Esophagus muscularis mucosa (tissue), 4 donors: ENCODE measurements at regions not wholly inside any gene's neighbourhood (a gene's known extent, or its start where the extent isn't known, plus 50 kb on each side); places are given as distances from the start of the nearest gene placed in this dataset.

Source experiments
- DNase-seq: peaks from one replicate; pipeline ENCODE4 v3.0.0-alpha.2; 2017; ENCODE audit errors: extremely low spot score
- H3K27ac ChIP-seq, 4 donors: fragments of 200-600 bp; sonication (generic); replicated peaks in 1 of 4; 1 replicate in 3 of 4; 2 replicates in 1 of 4; pipeline ENCODE4 v1.5.1; 2016 to 2019; ENCODE audit warnings: mild to moderate bottlenecking in 1 of 4
- H3K27me3 ChIP-seq, 4 donors: fragments of 200-600 bp; sonication (generic); one replicate each; pipeline versions ENCODE4 v1.5.1 to v1.6.0; 2016 to 2019
- H3K36me3 ChIP-seq, 4 donors: fragments of 200-600 bp; sonication (generic); one replicate each; pipeline ENCODE4 v1.5.1; 2016 to 2019
- H3K4me1 ChIP-seq, 4 donors: fragments of 200-600 bp; sonication (generic); one replicate each; pipeline ENCODE4 v1.5.1; 2016 to 2019
- H3K4me3 ChIP-seq, 4 donors: fragments of 200-600 bp; sonication (generic); 1 replicate in 2 of 4; 2 replicates in 2 of 4; pipeline ENCODE4 v1.5.1; 2016 to 2019; ENCODE audit warnings: mild to moderate bottlenecking in 4 of 4, moderate library complexity in 1 of 4
- H3K9me3 ChIP-seq, 4 donors: fragments of 200-600 bp; sonication (generic); 1 replicate in 3 of 4; 2 replicates in 1 of 4; pipeline ENCODE4 v1.5.1; 2016 to 2019
- CTCF ChIP-seq, 3 experiments: fragments of 200-600 bp in 2 of 3; fragments of 450-650 bp in 1 of 3; sonication (generic) in 2 of 3; IDR thresholded peaks; one replicate each; pipeline ENCODE4 v1.5.1; 2017 to 2019; ENCODE audit warnings: antibody characterized with exemption in 3 of 3, mild to moderate bottlenecking in 2 of 3, moderate library complexity in 1 of 3
- EP300 ChIP-seq: sonication (generic); formaldehyde crosslinking; IDR thresholded peaks from one replicate; pipeline ENCODE4 v1.6.1; 2017; ENCODE audit warnings: antibody characterized with exemption
- POLR2A ChIP-seq: fragments of 450-650 bp; IDR thresholded peaks from one replicate; pipeline ENCODE4 v1.6.1; 2017; ENCODE audit warnings: antibody characterized with exemption, moderate library complexity, mild to moderate bottlenecking, low read depth
- POLR2AphosphoS5 ChIP-seq, 2 donors: sonication (generic); formaldehyde crosslinking; IDR thresholded peaks; one replicate each; pipeline ENCODE4 v1.6.1; 2017; ENCODE audit warnings: antibody characterized with exemption in 2 of 2
- WGBS: methylation state at CpG from one replicate; pipeline ENCODE4 v1.1.5; 2018; 5-methylcytosine and 5-hydroxymethylcytosine counted together
- intact Hi-C: fragments of 100-400 bp; cut with DNase I; formaldehyde crosslinking; loops from one replicate; pipeline ENCODE4 v1.15.1; 2023

- peaks cover 0 to 5% (median 0%) of the 10 kb centered on the region in 4 donors for H3K27me3 ChIP-seq
- no peak for DNase-seq
- H3K4me3 ChIP-seq: no peak overlapping the region
- 83% methylated on average over 1 of the region's 1 CpG for WGBS
- no peaks in the 10 kb centered on the region for H3K4me1 ChIP-seq
- H3K9me3 ChIP-seq: peaks cover 0 to 11% (median 3%) of the 10 kb centered on the region in 4 donors
- TF ChIP-seq EP300: no peak
- no peak for TF ChIP-seq POLR2A
- no peak for TF ChIP-seq CTCF (IDR thresholded peaks at IDR 0.05)
- no peaks in the 10 kb centered on the region for H3K36me3 ChIP-seq
- H3K27ac ChIP-seq: no peak overlapping the region
- intact Hi-C loops: no loop called here
Observed at GRCh38 chr2:142483653-142484052, 352.8 kb upstream of the LRP1B start.

- intact Hi-C loops: no loop called here
- H3K9me3 ChIP-seq: no peaks in the 10 kb centered on the region
- 72% methylated on average over 2 of the region's 2 CpGs for WGBS
Observed at GRCh38 chr2:142478206-142478605, 347.4 kb upstream of the LRP1B start.

GRCh38 chr2:142472382-142472781, 341.6 kb upstream of the LRP1B start:
- H3K9me3 ChIP-seq: no peaks in the 10 kb centered on the region
- H3K27ac ChIP-seq: no peak overlapping the region
- no peaks in the 10 kb centered on the region for H3K4me1 ChIP-seq
- intact Hi-C loops: no loop called here
- no peaks in the 10 kb centered on the region for H3K36me3 ChIP-seq
- H3K27me3 ChIP-seq: no peaks in the 10 kb centered on the region
- TF ChIP-seq EP300 (no peak), CTCF (IDR thresholded peaks at IDR 0.05) (no peak), POLR2AphosphoS5 (IDR thresholded peaks at IDR 0.05) (no peak), POLR2A (no peak)
- no peak overlapping the region for H3K4me3 ChIP-seq
- DNase-seq: no peak
- 33% methylated on average over 1 of the region's 1 CpG for WGBS

More at GRCh38 chr2:142478206-142478605, 347.4 kb upstream of the LRP1B start:
- DNase-seq: no peak
- H3K27ac ChIP-seq: no peak overlapping the region
- H3K4me1 ChIP-seq: no peaks in the 10 kb centered on the region
- no peaks in the 10 kb centered on the region for H3K27me3 ChIP-seq
- TF ChIP-seq EP300 (no peak), POLR2A (no peak), POLR2AphosphoS5 (IDR thresholded peaks at IDR 0.05) (no peak), CTCF (IDR thresholded peaks at IDR 0.05) (no peak)
- no peak overlapping the region for H3K4me3 ChIP-seq
- no peaks in the 10 kb centered on the region for H3K36me3 ChIP-seq

GRCh38 chr2:142467321-142467720, 336.5 kb upstream of the LRP1B start:
- no peak for TF ChIP-seq POLR2AphosphoS5 (IDR thresholded peaks at IDR 0.05)
- no peak for TF ChIP-seq EP300
- no peak for TF ChIP-seq CTCF (IDR thresholded peaks at IDR 0.05)
- no peak for TF ChIP-seq POLR2A
- Histone ChIP-seq H3K9me3 (no peaks in the 10 kb centered on the region), H3K4me1 (no peaks in the 10 kb centered on the region), H3K4me3 (no peak overlapping the region), H3K36me3 (no peaks in the 10 kb centered on the region), H3K27me3 (no peaks in the 10 kb centered on the region), H3K27ac (no peak overlapping the region)
- DNase-seq: no peak
- WGBS: 82% methylated on average over 1 of the region's 1 CpG
- intact Hi-C loops: no loop called here

- WGBS: 86% methylated on average over 3 of the region's 3 CpGs
- H3K9me3 ChIP-seq: no peaks in the 10 kb centered on the region
- no peak overlapping the region for H3K27ac ChIP-seq
- H3K4me3 ChIP-seq: no peak overlapping the region
- no peak for TF ChIP-seq EP300
- TF ChIP-seq POLR2A: no peak
- no peak for TF ChIP-seq CTCF (IDR thresholded peaks at IDR 0.05)
- no peak for TF ChIP-seq POLR2AphosphoS5 (IDR thresholded peaks at IDR 0.05)
- intact Hi-C loops: no loop called here
- H3K27me3 ChIP-seq: no peaks in the 10 kb centered on the region
- no peak for DNase-seq
- H3K4me1 ChIP-seq: no peaks in the 10 kb centered on the region
- H3K36me3 ChIP-seq: no peaks in the 10 kb centered on the region
Observed at GRCh38 chr2:142463047-142463446, 332.2 kb upstream of the LRP1B start.
